H9 (cell line): ENCODE measurements at regions not wholly inside any gene's neighbourhood (a gene's known extent, or its start where the extent isn't known, plus 50 kb on each side); places are given as distances from the start of the nearest gene placed in this dataset.

Source experiments
- DNase-seq: peaks from one replicate; pipeline ENCODE4 v3.0.0-alpha.2; 2017
- H2AFZ ChIP-seq: one replicate; pipeline ENCODE4 v1.6.1; 2013; ENCODE audit warnings: mild to moderate bottlenecking, low read length, control low read depth, moderate library complexity
- H2AK5ac ChIP-seq: 2 replicates; pipeline ENCODE4 v1.6.1; 2013; ENCODE audit warnings: low read length, control low read depth, mixed read lengths; ENCODE audit not compliant: insufficient read length
- H2BK120ac ChIP-seq: one replicate; pipeline ENCODE4 v1.6.1; 2013; ENCODE audit warnings: low read depth, mild to moderate bottlenecking, low read length, control low read depth, inconsistent platforms; ENCODE audit not compliant: poor library complexity, severe bottlenecking
- H2BK12ac ChIP-seq: 2 replicates; pipeline ENCODE4 v1.6.1; 2013; ENCODE audit warnings: low read length, control low read depth, mixed read lengths, low read depth; ENCODE audit not compliant: insufficient read length
- H2BK15ac ChIP-seq: 2 replicates; pipeline ENCODE4 v1.6.1; 2013; ENCODE audit warnings: low read depth, low read length, control low read depth
- H2BK20ac ChIP-seq: one replicate; pipeline ENCODE4 v1.6.1; 2013; ENCODE audit warnings: low read depth, mild to moderate bottlenecking, low read length, control low read depth, inconsistent platforms; ENCODE audit not compliant: poor library complexity, severe bottlenecking
- H2BK5ac ChIP-seq: 2 replicates; pipeline ENCODE4 v1.6.1; 2013; ENCODE audit warnings: low read length, control low read depth, mixed read lengths; ENCODE audit not compliant: insufficient read length
- H3K14ac ChIP-seq: 2 replicates; pipeline ENCODE4 v1.6.1; 2013; ENCODE audit warnings: low read length, control low read depth; ENCODE audit not compliant: insufficient read depth
- H3K18ac ChIP-seq: 2 replicates; pipeline ENCODE4 v1.6.1; 2013; ENCODE audit warnings: low read depth, mild to moderate bottlenecking, mixed read lengths, low read length, control low read depth; ENCODE audit not compliant: insufficient read length
- H3K23ac ChIP-seq: 2 replicates; pipeline ENCODE4 v1.6.1; 2013; ENCODE audit warnings: low read length, control low read depth, mixed read lengths, low read depth; ENCODE audit not compliant: insufficient read length
- H3K23me2 ChIP-seq: 2 replicates; pipeline ENCODE4 v1.6.1; 2013; ENCODE audit warnings: low read depth, mild to moderate bottlenecking, mixed read lengths, low read length, control low read depth; ENCODE audit not compliant: insufficient read length, poor library complexity, severe bottlenecking
- H3K27ac ChIP-seq: 2 replicates; pipeline ENCODE4 v1.5.1; 2013; ENCODE audit warnings: low read length, control low read depth, mixed read lengths, low read depth; ENCODE audit not compliant: insufficient read length
- H3K27me3 ChIP-seq: 2 replicates; pipeline ENCODE4 v1.6.1; 2013; ENCODE audit warnings: low read length, control low read depth, inconsistent platforms; ENCODE audit not compliant: insufficient read depth
- H3K4ac ChIP-seq: 2 replicates; pipeline ENCODE4 v1.6.1; 2013; ENCODE audit warnings: low read depth, mild to moderate bottlenecking, control low read depth, inconsistent platforms, low read length, moderate library complexity
- H3K4me1 ChIP-seq: 2 replicates; pipeline ENCODE4 v1.6.1; 2013; ENCODE audit warnings: low read length, control low read depth, inconsistent platforms; ENCODE audit not compliant: insufficient read depth
- H3K4me2 ChIP-seq: 2 replicates; pipeline ENCODE4 v1.6.1; 2013; ENCODE audit warnings: low read length, control low read depth, mixed read lengths; ENCODE audit not compliant: insufficient read length, insufficient read depth
- H3K56ac ChIP-seq: 2 replicates; pipeline ENCODE4 v1.6.1; 2013; ENCODE audit warnings: low read depth, mild to moderate bottlenecking, mixed read lengths, low read length, control low read depth; ENCODE audit not compliant: insufficient read length
- H3K79me1 ChIP-seq: 2 replicates; pipeline ENCODE4 v1.6.1; 2013; ENCODE audit warnings: low read depth, mild to moderate bottlenecking, moderate library complexity, low read length, control low read depth, inconsistent platforms; ENCODE audit not compliant: insufficient read depth, poor library complexity, severe bottlenecking
- H3K79me2 ChIP-seq: 2 replicates; pipeline ENCODE4 v1.6.1; 2013; ENCODE audit warnings: low read length, control low read depth, inconsistent platforms; ENCODE audit not compliant: insufficient read depth
- H3K9ac ChIP-seq: 2 replicates; pipeline ENCODE4 v1.6.1; 2013; ENCODE audit warnings: low read length, control low read depth, mixed read lengths; ENCODE audit not compliant: insufficient read length; ENCODE audit errors: extremely low read depth
- H3K9me3 ChIP-seq: one replicate; pipeline ENCODE4 v1.6.1; 2013; ENCODE audit warnings: low read depth, low read length, inconsistent platforms; ENCODE audit not compliant: control insufficient read depth
- H3T11ph ChIP-seq: one replicate; pipeline ENCODE4 v1.6.1; 2013; ENCODE audit warnings: mild to moderate bottlenecking, low read length, control low read depth, inconsistent platforms
- H4K20me1 ChIP-seq: one replicate; pipeline ENCODE4 v1.6.1; 2013; ENCODE audit not compliant: control insufficient read depth, insufficient read length, insufficient read depth
- H4K5ac ChIP-seq: 2 replicates; pipeline ENCODE4 v1.6.1; 2013; ENCODE audit warnings: low read depth, mild to moderate bottlenecking, mixed read lengths, low read length, control low read depth; ENCODE audit not compliant: insufficient read length
- H4K8ac ChIP-seq: replicated peaks from 2 replicates; pipeline ENCODE4 v1.6.1; 2013; ENCODE audit warnings: low read length, control low read depth, mixed read lengths, low read depth; ENCODE audit not compliant: insufficient read length
- H4K91ac ChIP-seq: 2 replicates; pipeline ENCODE4 v1.6.1; 2013; ENCODE audit warnings: low read depth, mild to moderate bottlenecking, moderate library complexity, mixed read lengths, low read length, control low read depth; ENCODE audit not compliant: insufficient read length
- H3K27ac Mint-ChIP-seq, 3 experiments: 2 replicates in 2 of 3; 3 replicates in 1 of 3; pipeline ENCODE4 v1.8.0; 2020 to 2021; ENCODE audit warnings: mixed read lengths in 3 of 3, mild to moderate bottlenecking in 1 of 3, moderate library complexity in 1 of 3
- H3K27me3 Mint-ChIP-seq: 2 replicates; pipeline ENCODE4 v1.8.0; 2021; ENCODE audit warnings: low read depth, mild to moderate bottlenecking, moderate library complexity, mixed read lengths
- H3K36me3 Mint-ChIP-seq, 3 experiments: 2 replicates in 2 of 3; 3 replicates in 1 of 3; pipeline ENCODE4 v1.8.0; 2020 to 2021; ENCODE audit warnings: low read depth in 3 of 3, mixed read lengths in 3 of 3; ENCODE audit not compliant: insufficient read depth in 1 of 3
- H3K4me1 Mint-ChIP-seq, 2 experiments: 2 replicates each; pipeline ENCODE4 v1.8.0; 2020; ENCODE audit warnings: mixed read lengths in 2 of 2
- H3K4me3 Mint-ChIP-seq, 2 experiments: 2 replicates in 1 of 2; 3 replicates in 1 of 2; pipeline ENCODE4 v1.8.0; 2020 to 2021; ENCODE audit warnings: mild to moderate bottlenecking in 2 of 2, mixed read lengths in 2 of 2, moderate library complexity in 1 of 2
- H3K9me3 Mint-ChIP-seq, 2 experiments: 2 replicates in 1 of 2; 3 replicates in 1 of 2; pipeline ENCODE4 v1.8.0; 2020; ENCODE audit warnings: mild to moderate bottlenecking in 2 of 2, mixed read lengths in 2 of 2, moderate library complexity in 1 of 2
- CTCF ChIP-seq: fragments of 200-600 bp; sonication (generic); conservative IDR thresholded peaks from 3 replicates; pipeline ENCODE4 v1.8.0; 2021; ENCODE audit warnings: antibody characterized with exemption, mild to moderate bottlenecking
- WGBS: extraction: QIAGEN DNeasy Blood & Tissue Kit; methylation state at CpG from one replicate; pipeline ENCODE4 v1.1.7; 2013; ENCODE audit warnings: missing lambda C conversion rate, low lambda C conversion rate, mixed read lengths; ENCODE audit not compliant: insufficient read length; ENCODE audit errors: extremely low coverage; 5-methylcytosine and 5-hydroxymethylcytosine counted together

GRCh38 chr3:35522450-35522849, 116.9 kb upstream of the ARPP21 start:
- H3K9me3 ChIP-seq = no peaks in the 10 kb centered on the region
- no peaks in the 10 kb centered on the region for H3K27me3 ChIP-seq
- Mint-ChIP-seq H3K27me3 (no peaks in the 10 kb centered on the region; the same call in 1 of the 2 replicates), H3K36me3 (no peaks in the 10 kb centered on the region), H3K9me3 (no peaks in the 10 kb centered on the region), H3K4me1 (peaks cover 5 to 12% of the 10 kb centered on the region in 2 experiments), H3K27ac (no peak overlapping the region; a peak in 1 of 7 replicates), H3K4me3 (no peak overlapping the region)
- no peaks in the 10 kb centered on the region for H3K79me2 ChIP-seq
- no peaks in the 10 kb centered on the region for H3K79me1 ChIP-seq
- no peak overlapping the region for H3K23ac ChIP-seq
- DNase-seq = no peak
- no peak overlapping the region for H2BK15ac ChIP-seq
- no peak overlapping the region for H4K5ac ChIP-seq
- H3K4me1 ChIP-seq = no peaks in the 10 kb centered on the region
- TF ChIP-seq CTCF = no peak
- no peak overlapping the region for H2AK5ac ChIP-seq
- no peak overlapping the region for H2AFZ ChIP-seq
- H4K20me1 ChIP-seq = no peaks in the 10 kb centered on the region
- WGBS = no CpG with 5 or more reads among the region's 3 CpGs
- H3K18ac ChIP-seq = no peak overlapping the region
- no peak overlapping the region for H3T11ph ChIP-seq
- no peaks in the 10 kb centered on the region for H3K23me2 ChIP-seq
- no peak overlapping the region for H3K4ac ChIP-seq
- no peak overlapping the region for H2BK12ac ChIP-seq
- no peak overlapping the region for H3K27ac ChIP-seq
- H3K4me2 ChIP-seq = no peak overlapping the region
- no peak overlapping the region for H3K56ac ChIP-seq
- H3K9ac ChIP-seq = no peak overlapping the region
- H2BK5ac ChIP-seq = no peak overlapping the region
- no peak overlapping the region for H2BK20ac ChIP-seq
- no peak overlapping the region for H2BK120ac ChIP-seq
- no peak overlapping the region for H4K91ac ChIP-seq
- H3K14ac ChIP-seq = no peak overlapping the region
- H4K8ac ChIP-seq = no peak overlapping the region
